ENCODE measurements at regions not wholly inside any gene's neighbourhood (a gene's known extent, or its start where the extent isn't known, plus 50 kb on each side); places are given as distances from the start of the nearest gene placed in this dataset.
"Not testable (repeated sequence)": the region's sequence is repeated elsewhere in the genome, so short reads cannot be mapped to it uniquely, and the experiment has no call there.

- DNase-seq (ENCODE audit: low read depth) = no peak
Observed at GRCh38 chr6:134674562-134674961, 275.3 kb downstream of the ALDH8A1 start.

- no peak for DNase-seq (ENCODE audit: low read depth)
Observed at GRCh38 chr6:134669485-134669884, 280.4 kb downstream of the ALDH8A1 start.

GRCh38 chr6:134667111-134667510 is 282.8 kb downstream of the ALDH8A1 start:
- no peak for DNase-seq (ENCODE audit: low read depth)

- no peak for DNase-seq (ENCODE audit: low read depth)
Observed at GRCh38 chr6:134666125-134666524, 283.8 kb downstream of the ALDH8A1 start.

- no peak for DNase-seq (ENCODE audit: low read depth)
Observed at GRCh38 chr6:134665029-134665723, 284.7 kb downstream of the ALDH8A1 start.

- DNase-seq (ENCODE audit: low read depth) = no peak
Observed at GRCh38 chr6:134663800-134664535, 285.9 kb downstream of the ALDH8A1 start.

- no peak for DNase-seq (ENCODE audit: low read depth)
Observed at GRCh38 chr6:134663356-134663755, 286.5 kb downstream of the ALDH8A1 start.

GRCh38 chr6:134662077-134662700 is 287.7 kb downstream of the ALDH8A1 start:
- no peak for DNase-seq (ENCODE audit: low read depth)

- DNase-seq (ENCODE audit: low read depth) = not testable (repeated sequence)
Observed at GRCh38 chr6:134659885-134660284, 290.0 kb downstream of the ALDH8A1 start.

- DNase-seq (ENCODE audit: low read depth) = no peak
Observed at GRCh38 chr6:134658596-134658995, 291.3 kb downstream of the ALDH8A1 start.

- DNase-seq (ENCODE audit: low read depth) = no peak
Observed at GRCh38 chr6:134657751-134658527, 292.0 kb downstream of the ALDH8A1 start.

GRCh38 chr6:134657343-134657742 is 292.6 kb downstream of the ALDH8A1 start:
- no peak for DNase-seq (ENCODE audit: low read depth)

GRCh38 chr6:134654751-134655150 is 295.1 kb downstream of the ALDH8A1 start:
- DNase-seq (ENCODE audit: low read depth) = no peak

GRCh38 chr6:134651519-134651918 is 298.4 kb downstream of the ALDH8A1 start:
- no peak for DNase-seq (ENCODE audit: low read depth)

- no peak for DNase-seq (ENCODE audit: low read depth)
Observed at GRCh38 chr6:134647861-134648260, 302.0 kb downstream of the ALDH8A1 start.

- no peak for DNase-seq (ENCODE audit: low read depth)
Observed at GRCh38 chr6:134642819-134643218, 307.1 kb downstream of the ALDH8A1 start.

GRCh38 chr6:134642279-134642678 is 307.6 kb downstream of the ALDH8A1 start:
- no peak for DNase-seq (ENCODE audit: low read depth)

- peak; percentile 58 for DNase-seq (ENCODE audit: low read depth)
Observed at GRCh38 chr6:134640975-134641429, 308.9 kb downstream of the ALDH8A1 start.

GRCh38 chr6:134640229-134640628 is 309.7 kb downstream of the ALDH8A1 start:
- DNase-seq (ENCODE audit: low read depth) = no peak

GRCh38 chr6:134637847-134638437 is 312.0 kb downstream of the ALDH8A1 start:
- DNase-seq (ENCODE audit: low read depth) = no peak

- DNase-seq (ENCODE audit: low read depth) = no peak
Observed at GRCh38 chr6:134637282-134637681, 312.6 kb downstream of the ALDH8A1 start.
